ENCODE measurements at regions not wholly inside any gene's neighbourhood (a gene's known extent, or its start where the extent isn't known, plus 50 kb on each side); places are given as distances from the start of the nearest gene placed in this dataset.
"Not testable (repeated sequence)": the region's sequence is repeated elsewhere in the genome, so short reads cannot be mapped to it uniquely, and the experiment has no call there.

- not testable (repeated sequence) for H3K27me3 ChIP-seq (ENCODE audit: control insufficient read depth, insufficient read depth, low read length); H3K9me3 ChIP-seq (ENCODE audit: control insufficient read depth, insufficient read depth, low read length); H3K27ac ChIP-seq (ENCODE audit: low read depth, low read length); H3K9ac ChIP-seq (ENCODE audit: low read depth, low read length); H3K36me3 ChIP-seq (ENCODE audit: control insufficient read depth, insufficient read depth, low read length); H3K4me1 ChIP-seq (ENCODE audit: control insufficient read depth, insufficient read depth, low read length); H3K4me3 ChIP-seq (ENCODE audit: low read depth, low read length)
Observed at GRCh38 chr3:125886006-125886405, 83.0 kb upstream of the ROPN1B start.

GRCh38 chr3:125899181-125899580, 69.8 kb upstream of the ROPN1B start:
- not testable (repeated sequence) for H3K4me3 ChIP-seq (ENCODE audit: low read depth, low read length); H3K9ac ChIP-seq (ENCODE audit: low read depth, low read length); H3K4me1 ChIP-seq (ENCODE audit: control insufficient read depth, insufficient read depth, low read length); H3K36me3 ChIP-seq (ENCODE audit: control insufficient read depth, insufficient read depth, low read length); H3K27ac ChIP-seq (ENCODE audit: low read depth, low read length); H3K9me3 ChIP-seq (ENCODE audit: control insufficient read depth, insufficient read depth, low read length); H3K27me3 ChIP-seq (ENCODE audit: control insufficient read depth, insufficient read depth, low read length)

- H3K4me1 ChIP-seq (ENCODE audit: control insufficient read depth, insufficient read depth, low read length); H3K36me3 ChIP-seq (ENCODE audit: control insufficient read depth, insufficient read depth, low read length); H3K9ac ChIP-seq (ENCODE audit: low read depth, low read length); H3K27ac ChIP-seq (ENCODE audit: low read depth, low read length); H3K9me3 ChIP-seq (ENCODE audit: control insufficient read depth, insufficient read depth, low read length); H3K4me3 ChIP-seq (ENCODE audit: low read depth, low read length); H3K27me3 ChIP-seq (ENCODE audit: control insufficient read depth, insufficient read depth, low read length): not testable (repeated sequence)
Observed at GRCh38 chr3:125901473-125901872, 67.5 kb upstream of the ROPN1B start.

GRCh38 chr3:125903780-125904455, 65.1 kb upstream of the ROPN1B start:
- not testable (repeated sequence) for H3K9me3 ChIP-seq (ENCODE audit: control insufficient read depth, insufficient read depth, low read length); H3K4me3 ChIP-seq (ENCODE audit: low read depth, low read length); H3K9ac ChIP-seq (ENCODE audit: low read depth, low read length); H3K36me3 ChIP-seq (ENCODE audit: control insufficient read depth, insufficient read depth, low read length); H3K4me1 ChIP-seq (ENCODE audit: control insufficient read depth, insufficient read depth, low read length); H3K27me3 ChIP-seq (ENCODE audit: control insufficient read depth, insufficient read depth, low read length); H3K27ac ChIP-seq (ENCODE audit: low read depth, low read length)

GRCh38 chr3:125907279-125907678, 61.7 kb upstream of the ROPN1B start:
- not testable (repeated sequence) for H3K9me3 ChIP-seq (ENCODE audit: control insufficient read depth, insufficient read depth, low read length); H3K4me1 ChIP-seq (ENCODE audit: control insufficient read depth, insufficient read depth, low read length); H3K4me3 ChIP-seq (ENCODE audit: low read depth, low read length); H3K9ac ChIP-seq (ENCODE audit: low read depth, low read length); H3K27me3 ChIP-seq (ENCODE audit: control insufficient read depth, insufficient read depth, low read length); H3K36me3 ChIP-seq (ENCODE audit: control insufficient read depth, insufficient read depth, low read length); H3K27ac ChIP-seq (ENCODE audit: low read depth, low read length)

GRCh38 chr3:125910851-125911250, 58.1 kb upstream of the ROPN1B start:
- H3K36me3 ChIP-seq (ENCODE audit: control insufficient read depth, insufficient read depth, low read length); H3K4me1 ChIP-seq (ENCODE audit: control insufficient read depth, insufficient read depth, low read length); H3K27me3 ChIP-seq (ENCODE audit: control insufficient read depth, insufficient read depth, low read length); H3K27ac ChIP-seq (ENCODE audit: low read depth, low read length); H3K9me3 ChIP-seq (ENCODE audit: control insufficient read depth, insufficient read depth, low read length); H3K4me3 ChIP-seq (ENCODE audit: low read depth, low read length); H3K9ac ChIP-seq (ENCODE audit: low read depth, low read length): not testable (repeated sequence)

- H3K27ac ChIP-seq (ENCODE audit: low read depth, low read length), result peak overlapping the region; percentile 35
- not testable (repeated sequence) for H3K36me3 ChIP-seq (ENCODE audit: control insufficient read depth, insufficient read depth, low read length); H3K9me3 ChIP-seq (ENCODE audit: control insufficient read depth, insufficient read depth, low read length); H3K9ac ChIP-seq (ENCODE audit: low read depth, low read length); H3K27me3 ChIP-seq (ENCODE audit: control insufficient read depth, insufficient read depth, low read length); H3K4me1 ChIP-seq (ENCODE audit: control insufficient read depth, insufficient read depth, low read length)
- H3K4me3 ChIP-seq (ENCODE audit: low read depth, low read length), result peak overlapping the region; percentile 66
Observed at GRCh38 chr3:125914608-125915436, 54.2 kb upstream of the ROPN1B start.

- not testable (repeated sequence) for H3K9ac ChIP-seq (ENCODE audit: low read depth, low read length); H3K4me1 ChIP-seq (ENCODE audit: control insufficient read depth, insufficient read depth, low read length); H3K36me3 ChIP-seq (ENCODE audit: control insufficient read depth, insufficient read depth, low read length); H3K9me3 ChIP-seq (ENCODE audit: control insufficient read depth, insufficient read depth, low read length); H3K27me3 ChIP-seq (ENCODE audit: control insufficient read depth, insufficient read depth, low read length)
- Histone ChIP-seq H3K27ac (ENCODE audit: low read depth, low read length) (peak overlapping the region; percentile 35), H3K4me3 (ENCODE audit: low read depth, low read length) (peak overlapping the region; percentile 66)
Observed at GRCh38 chr3:125915437-125915787, 53.6 kb upstream of the ROPN1B start.

- H3K27ac ChIP-seq (ENCODE audit: low read depth, low read length); H3K27me3 ChIP-seq (ENCODE audit: control insufficient read depth, insufficient read depth, low read length); H3K9ac ChIP-seq (ENCODE audit: low read depth, low read length); H3K4me1 ChIP-seq (ENCODE audit: control insufficient read depth, insufficient read depth, low read length); H3K36me3 ChIP-seq (ENCODE audit: control insufficient read depth, insufficient read depth, low read length); H3K9me3 ChIP-seq (ENCODE audit: control insufficient read depth, insufficient read depth, low read length): not testable (repeated sequence)
- H3K4me3 ChIP-seq (ENCODE audit: low read depth, low read length), result peak overlapping the region; percentile 66
Observed at GRCh38 chr3:125915792-125916375, 53.1 kb upstream of the ROPN1B start.

GRCh38 chr3:125916376-125916978, 52.5 kb upstream of the ROPN1B start:
- H3K4me1 ChIP-seq (ENCODE audit: control insufficient read depth, insufficient read depth, low read length), result no peaks in the 10 kb centered on the region
- H3K27ac ChIP-seq (ENCODE audit: low read depth, low read length), result peak overlapping the region; percentile 88
- no peaks in the 10 kb centered on the region for H3K27me3 ChIP-seq (ENCODE audit: control insufficient read depth, insufficient read depth, low read length)
- peak overlapping the region; percentile 83 for H3K4me3 ChIP-seq (ENCODE audit: low read depth, low read length)
- peak overlapping the region; percentile 83 for H3K9ac ChIP-seq (ENCODE audit: low read depth, low read length)
- H3K36me3 ChIP-seq (ENCODE audit: control insufficient read depth, insufficient read depth, low read length), result no peaks in the 10 kb centered on the region
- H3K9me3 ChIP-seq (ENCODE audit: control insufficient read depth, insufficient read depth, low read length), result no peaks in the 10 kb centered on the region

GRCh38 chr3:125917020-125917549, 51.9 kb upstream of the ROPN1B start:
- Histone ChIP-seq H3K4me3 (ENCODE audit: low read depth, low read length) (peak overlapping the region; percentile 83), H3K27ac (ENCODE audit: low read depth, low read length) (peak overlapping the region; percentile 88), H3K9ac (ENCODE audit: low read depth, low read length) (peak overlapping the region; percentile 83)
- not testable (repeated sequence) for H3K27me3 ChIP-seq (ENCODE audit: control insufficient read depth, insufficient read depth, low read length); H3K9me3 ChIP-seq (ENCODE audit: control insufficient read depth, insufficient read depth, low read length); H3K36me3 ChIP-seq (ENCODE audit: control insufficient read depth, insufficient read depth, low read length); H3K4me1 ChIP-seq (ENCODE audit: control insufficient read depth, insufficient read depth, low read length)
